OCI-LY1 (cell line): ENCODE measurements at regions not wholly inside any gene's neighbourhood (a gene's known extent, or its start where the extent isn't known, plus 50 kb on each side); places are given as distances from the start of the nearest gene placed in this dataset.

Source experiments
- CTCF ChIP-seq: fragments of 200-600 bp; sonication (generic), shearing (Covaris generic); IDR thresholded peaks from 2 replicates; pipeline ENCODE4 v1.5.1; 2017; ENCODE audit warnings: mild to moderate bottlenecking, antibody characterized with exemption, low read length, moderate library complexity, mixed read lengths
- EZH2 ChIP-seq: fragments of 200-600 bp; sonication (generic), shearing (Covaris generic); IDR thresholded peaks from 2 replicates; pipeline ENCODE4 v1.8.0; 2017; ENCODE audit warnings: borderline replicate concordance, mixed run types, mild to moderate bottlenecking, antibody characterized with exemption, low read length, moderate library complexity, mixed read lengths

- TF ChIP-seq CTCF (no peak), EZH2 (no peak)
Observed at GRCh38 chr4:163731071-163731470, 236.6 kb downstream of the TMA16 start.
